Gastroesophageal sphincter (tissue), 4 donors: ENCODE measurements at regions not wholly inside any gene's neighbourhood (a gene's known extent, or its start where the extent isn't known, plus 50 kb on each side); places are given as distances from the start of the nearest gene placed in this dataset.

Experiments
- ATAC-seq: fragments of 150-250 bp; one replicate; pipeline ENCODE4 v1.9.1; 2016; ENCODE audit warnings: mild to moderate bottlenecking, moderate library complexity
- H3K27ac ChIP-seq, 4 donors: fragments of 200-600 bp; sonication (generic) in 3 of 4; 1 replicate in 3 of 4; 2 replicates in 1 of 4; pipeline ENCODE4 v1.5.1; 2016 to 2019
- H3K27me3 ChIP-seq: fragments of 200-600 bp; sonication (generic); one replicate; pipeline ENCODE4 v1.5.1; 2019
- H3K36me3 ChIP-seq, 2 donors: fragments of 200-600 bp; sonication (generic); one replicate each; pipeline ENCODE4 v1.5.1; 2019; ENCODE audit warnings: control low read depth in 1 of 2
- H3K4me1 ChIP-seq, 3 donors: fragments of 200-600 bp; sonication (generic); 1 replicate in 2 of 3; 2 replicates in 1 of 3; pipeline ENCODE4 v1.5.1; 2016 to 2019; ENCODE audit warnings: control low read depth in 2 of 3
- H3K4me3 ChIP-seq, 2 donors: fragments of 200-600 bp; sonication (generic); one replicate each; pipeline ENCODE4 v1.5.1; 2019; ENCODE audit warnings: mild to moderate bottlenecking in 1 of 2, moderate library complexity in 1 of 2
- H3K9me3 ChIP-seq, 3 donors: fragments of 200-600 bp; sonication (generic); one replicate each; pipeline ENCODE4 v1.5.1; 2017 to 2019; ENCODE audit warnings: control low read depth in 2 of 3
- CTCF ChIP-seq, 4 experiments: fragments of 200-600 bp in 2 of 4; fragments of 450-650 bp in 2 of 4; sonication (generic) in 1 of 4; IDR thresholded peaks; one replicate each; pipeline ENCODE4 v1.5.1; 2017 to 2019; ENCODE audit warnings: antibody characterized with exemption in 4 of 4, mild to moderate bottlenecking in 2 of 4, moderate library complexity in 2 of 4
- EP300 ChIP-seq: sonication (generic); formaldehyde crosslinking; IDR thresholded peaks from one replicate; pipeline ENCODE4 v1.6.1; 2017; ENCODE audit warnings: antibody characterized with exemption, mild to moderate bottlenecking
- POLR2A ChIP-seq, 2 donors: fragments of 450-650 bp; IDR thresholded peaks; one replicate each; pipeline ENCODE4 v1.6.1; 2017; ENCODE audit warnings: antibody characterized with exemption in 2 of 2, mild to moderate bottlenecking in 2 of 2, moderate library complexity in 1 of 2
- POLR2AphosphoS5 ChIP-seq: sonication (generic); formaldehyde crosslinking; IDR thresholded peaks from one replicate; pipeline ENCODE4 v1.6.1; 2017; ENCODE audit warnings: antibody characterized with exemption
- WGBS, 2 donors: methylation state at CpG; one replicate each; pipeline ENCODE4 v1.1.5; 2018; ENCODE audit warnings: low coverage in 1 of 2; 5-methylcytosine and 5-hydroxymethylcytosine counted together

GRCh38 chr3:102674284-102674683 lies 239.5 kb downstream of the ZPLD1 start:
- Histone ChIP-seq H3K9me3 (no peaks in the 10 kb centered on the region), H3K27ac (no peak overlapping the region), H3K36me3 (no peaks in the 10 kb centered on the region), H3K4me3 (no peak overlapping the region), H3K27me3 (no peaks in the 10 kb centered on the region), H3K4me1 (no peaks in the 10 kb centered on the region)
- WGBS, 2 donors = 82 to 93% methylated on average over 7 of the region's 7 CpGs
- ATAC-seq = no peak
- TF ChIP-seq CTCF (IDR thresholded peaks at IDR 0.05) (no peak), EP300 (no peak), POLR2A (IDR thresholded peaks at IDR 0.05) (no peak), POLR2AphosphoS5 (no peak)

- Histone ChIP-seq H3K36me3 (no peaks in the 10 kb centered on the region), H3K9me3 (no peaks in the 10 kb centered on the region), H3K27ac (no peak overlapping the region), H3K4me3 (no peak overlapping the region), H3K27me3 (no peaks in the 10 kb centered on the region), H3K4me1 (no peaks in the 10 kb centered on the region)
- no peak for ATAC-seq
- TF ChIP-seq POLR2AphosphoS5 (no peak), POLR2A (IDR thresholded peaks at IDR 0.05) (no peak), CTCF (IDR thresholded peaks at IDR 0.05) (no peak), EP300 (no peak)
Observed at GRCh38 chr3:102676424-102676823, 241.6 kb downstream of the ZPLD1 start.

GRCh38 chr3:102682741-102683140 lies 247.9 kb downstream of the ZPLD1 start:
- no peaks in the 10 kb centered on the region for H3K4me1 ChIP-seq
- no peak for ATAC-seq
- no peak overlapping the region for H3K27ac ChIP-seq
- H3K36me3 ChIP-seq = no peaks in the 10 kb centered on the region
- H3K9me3 ChIP-seq = no peaks in the 10 kb centered on the region
- no peak overlapping the region for H3K4me3 ChIP-seq
- TF ChIP-seq EP300 (no peak), CTCF (IDR thresholded peaks at IDR 0.05) (no peak), POLR2AphosphoS5 (no peak), POLR2A (IDR thresholded peaks at IDR 0.05) (no peak)
- H3K27me3 ChIP-seq = no peaks in the 10 kb centered on the region

GRCh38 chr3:102686792-102687191 lies 252.0 kb downstream of the ZPLD1 start:
- 89 to 94% methylated on average over 2 of the region's 2 CpGs for WGBS, 2 donors
- no peak for ATAC-seq
- Histone ChIP-seq H3K9me3 (no peaks in the 10 kb centered on the region), H3K4me3 (no peak overlapping the region), H3K27ac (no peak overlapping the region), H3K36me3 (no peaks in the 10 kb centered on the region), H3K4me1 (no peaks in the 10 kb centered on the region), H3K27me3 (no peaks in the 10 kb centered on the region)
- TF ChIP-seq EP300 (no peak), POLR2A (IDR thresholded peaks at IDR 0.05) (no peak), POLR2AphosphoS5 (no peak), CTCF (IDR thresholded peaks at IDR 0.05) (no peak)

- H3K4me1 ChIP-seq = no peaks in the 10 kb centered on the region
- H3K36me3 ChIP-seq = no peaks in the 10 kb centered on the region
- no peaks in the 10 kb centered on the region for H3K27me3 ChIP-seq
- WGBS, 2 donors = 67 to 76% methylated on average over 4 of the region's 4 CpGs
- no peaks in the 10 kb centered on the region for H3K9me3 ChIP-seq
- no peak for TF ChIP-seq POLR2A (IDR thresholded peaks at IDR 0.05)
- no peak overlapping the region for H3K4me3 ChIP-seq
- H3K27ac ChIP-seq = no peak overlapping the region
- ATAC-seq = no peak
Observed at GRCh38 chr3:102687851-102688555, 253.2 kb downstream of the ZPLD1 start.
